Right renal cortex interstitium (tissue), 3 donors: ENCODE measurements at regions not wholly inside any gene's neighbourhood (a gene's known extent, or its start where the extent isn't known, plus 50 kb on each side); places are given as distances from the start of the nearest gene placed in this dataset.
"Not testable (repeated sequence)": the region's sequence is repeated elsewhere in the genome, so short reads cannot be mapped to it uniquely, and the experiment has no call there.

ENCODE experiments used
- DNase-seq, 3 donors: peaks; one replicate each; pipeline ENCODE4 v3.0.0-alpha.2; 2013; ENCODE audit warnings: low read depth in 3 of 3, low spot score in 2 of 3

DNA sequence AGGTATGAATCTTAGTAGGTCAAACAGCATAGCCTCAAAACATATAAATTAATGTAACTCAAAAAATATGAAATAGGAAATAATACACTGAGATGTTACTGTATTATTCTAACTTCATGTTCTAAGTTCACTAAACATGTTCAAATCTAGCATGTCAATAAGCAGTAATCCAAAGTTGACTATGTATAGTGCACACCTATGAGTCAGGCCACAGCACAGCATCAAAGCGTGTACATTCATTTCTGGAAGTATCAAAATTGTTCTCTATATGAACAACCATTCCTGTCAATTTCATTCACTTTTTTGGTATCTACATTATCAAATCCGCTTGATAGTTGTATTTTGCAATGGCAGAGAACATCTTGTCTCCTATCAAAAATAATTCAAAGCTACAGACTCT lies 418.9 kb upstream of the POM121L12 start:
- no peak for DNase-seq

DNA sequence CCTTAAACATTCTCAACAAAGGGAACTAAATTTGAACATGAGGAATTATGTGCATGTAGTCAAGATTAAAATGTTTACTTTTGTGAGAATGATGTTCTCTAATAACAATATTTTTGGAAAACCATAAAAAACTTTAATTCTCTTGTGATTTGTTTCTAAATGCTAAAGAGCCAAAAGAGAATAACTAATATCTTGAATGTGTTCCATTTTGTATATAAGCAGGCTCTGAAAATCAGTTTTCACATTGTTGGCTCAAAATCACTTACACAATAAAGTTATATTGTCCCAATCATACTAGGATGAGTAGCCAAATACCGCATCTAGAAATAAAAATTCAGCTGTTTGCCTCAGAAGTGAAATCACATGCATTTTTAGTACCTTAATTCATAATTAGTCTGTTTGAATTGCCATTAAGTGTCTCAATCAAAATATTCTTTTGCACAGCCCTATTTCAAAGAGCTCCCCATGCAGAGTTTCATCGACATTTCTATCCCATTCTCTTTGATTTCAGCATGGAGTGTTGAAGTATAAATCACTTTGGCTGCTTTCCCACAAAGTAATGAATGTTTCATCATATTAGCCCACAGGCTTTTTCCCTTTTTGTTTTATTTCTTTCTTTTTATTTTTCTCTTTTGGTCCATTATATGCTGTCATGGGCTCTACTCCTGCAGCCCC lies 420.3 kb upstream of the POM121L12 start:
- DNase-seq = no peak

DNA sequence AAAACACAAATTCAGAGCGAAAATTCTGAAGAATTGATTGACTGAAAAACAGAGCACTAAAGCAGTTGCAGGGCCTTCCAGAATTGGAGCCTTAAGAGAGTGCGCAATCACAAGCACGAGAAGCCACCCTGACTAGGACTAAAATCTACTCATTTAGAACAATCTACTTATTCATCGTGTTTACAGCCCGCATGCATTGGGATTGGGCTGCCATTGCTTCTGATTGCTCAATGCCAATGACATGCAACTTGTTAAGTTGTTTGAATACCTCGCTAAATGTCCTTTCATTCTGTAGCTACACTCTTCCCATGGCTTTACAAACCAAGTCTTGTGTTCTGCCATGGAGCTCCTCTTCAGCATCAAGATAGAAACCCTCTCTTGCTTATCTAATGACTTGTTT lies 425.9 kb upstream of the POM121L12 start:
- no peak for DNase-seq

DNA sequence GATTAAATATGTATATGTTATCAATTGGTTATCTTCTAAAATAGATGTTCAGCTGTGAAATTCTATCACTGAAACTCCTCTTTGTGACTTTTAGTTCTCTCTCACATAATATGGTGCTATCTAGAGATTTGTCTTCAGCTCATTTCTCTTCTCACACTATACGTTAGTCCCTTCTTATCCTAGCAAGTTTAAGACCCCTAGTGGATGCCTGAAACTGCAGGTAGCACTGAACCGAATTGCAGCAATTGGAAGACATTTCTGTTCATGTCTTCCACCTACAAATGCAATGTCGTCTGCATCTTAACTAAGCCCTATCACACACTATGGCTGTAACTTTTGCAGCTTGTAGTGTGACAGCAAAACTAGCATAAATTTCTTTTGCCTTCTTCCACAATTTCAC lies 442.7 kb upstream of the POM121L12 start:
- no peak for DNase-seq

DNA sequence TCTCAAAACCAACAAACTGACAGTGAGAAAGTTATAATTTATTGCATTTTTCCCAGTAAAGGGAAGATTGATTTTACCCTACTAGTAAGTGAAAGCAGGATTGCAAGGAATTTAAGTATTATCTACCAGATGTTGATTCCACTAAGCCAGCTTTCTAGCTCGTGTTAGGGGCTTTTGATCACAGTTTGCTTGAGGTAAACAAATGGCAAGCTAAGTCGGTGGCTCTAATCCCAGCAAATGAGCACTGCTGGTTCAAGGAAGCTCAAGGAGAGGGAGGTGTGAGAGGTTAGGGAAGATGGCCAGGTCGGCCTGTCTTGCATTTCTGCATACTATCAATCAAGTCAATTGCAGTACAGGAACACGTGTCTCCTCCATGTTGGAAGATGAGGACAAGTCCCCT lies 448.7 kb upstream of the POM121L12 start:
- no peak for DNase-seq

DNA sequence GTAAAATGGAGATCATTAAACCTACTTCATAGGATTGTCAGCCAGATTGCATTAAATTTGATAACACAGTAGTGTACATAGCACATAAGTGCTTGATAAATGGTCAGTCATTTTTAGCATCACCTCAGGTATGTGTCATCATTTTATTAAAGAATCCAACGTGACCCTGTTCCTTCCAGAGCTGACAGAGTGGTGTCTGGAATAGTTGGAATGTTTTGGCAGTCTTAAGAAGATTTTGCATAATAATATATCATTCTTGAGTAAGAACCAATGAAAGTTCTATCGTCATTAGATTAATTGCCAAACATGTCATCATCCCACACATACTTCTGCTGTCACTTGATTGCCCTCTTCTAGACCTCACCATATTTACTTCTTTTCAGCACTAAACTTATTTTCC lies 451.4 kb upstream of the POM121L12 start:
- DNase-seq = no peak

DNA sequence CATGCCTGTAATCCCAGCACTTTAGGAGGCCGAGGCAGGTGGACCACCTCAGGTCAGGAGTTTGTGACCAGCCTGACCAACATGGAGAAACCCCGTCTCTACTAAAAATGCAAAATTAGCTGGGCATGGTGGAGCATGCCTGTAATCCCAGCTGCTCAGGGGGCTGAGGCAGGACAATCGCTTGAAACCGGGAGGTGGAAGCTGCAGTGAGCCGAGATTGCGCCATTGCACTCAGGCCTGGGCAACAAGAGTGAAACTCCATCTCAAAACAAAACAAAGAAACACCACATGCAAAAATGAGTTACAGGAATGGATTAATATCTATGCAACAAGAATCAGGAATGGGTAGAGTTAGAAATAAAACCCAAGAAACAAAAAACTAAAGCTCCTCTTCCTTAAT lies 462.3 kb upstream of the POM121L12 start:
- DNase-seq = not testable (repeated sequence)

DNA sequence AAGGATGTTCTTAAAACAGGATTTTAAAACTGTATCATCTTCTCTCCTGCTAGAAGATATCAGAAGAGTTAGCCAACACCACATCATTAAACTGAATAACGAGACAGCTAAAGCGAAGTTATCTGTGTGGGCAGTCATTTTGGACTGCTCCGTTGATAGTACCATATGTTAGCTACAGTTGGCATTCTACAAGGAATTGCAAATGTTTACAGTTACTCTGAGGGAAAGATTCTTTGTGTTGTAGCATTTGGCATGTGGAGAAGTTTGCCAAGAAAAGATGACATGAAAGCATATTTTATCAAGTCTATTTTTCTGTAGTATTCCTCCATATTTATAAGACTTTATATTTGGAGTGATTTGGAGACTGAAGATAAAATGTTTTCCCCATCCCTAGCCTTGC lies 464.4 kb upstream of the POM121L12 start:
- no peak for DNase-seq

DNA sequence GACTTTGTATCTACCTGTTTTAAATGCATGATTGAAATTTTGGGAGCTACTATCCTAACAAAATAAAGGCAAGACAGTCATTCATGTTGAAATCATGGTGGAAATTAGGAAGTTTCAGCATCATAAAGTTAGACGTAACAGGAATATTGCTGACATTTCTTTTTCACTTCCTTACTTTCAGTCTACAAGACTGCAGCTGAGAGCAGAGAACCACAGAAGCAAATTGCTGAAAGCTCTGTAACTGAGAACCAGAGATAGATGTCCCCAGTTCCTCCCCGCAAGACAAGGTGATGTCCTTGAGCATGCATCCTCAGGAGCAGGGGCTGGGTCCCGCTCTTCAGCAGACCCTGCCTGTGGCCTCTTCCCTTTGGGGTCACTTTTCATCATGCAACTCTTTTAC lies 466.3 kb upstream of the POM121L12 start:
- no peak for DNase-seq

DNA sequence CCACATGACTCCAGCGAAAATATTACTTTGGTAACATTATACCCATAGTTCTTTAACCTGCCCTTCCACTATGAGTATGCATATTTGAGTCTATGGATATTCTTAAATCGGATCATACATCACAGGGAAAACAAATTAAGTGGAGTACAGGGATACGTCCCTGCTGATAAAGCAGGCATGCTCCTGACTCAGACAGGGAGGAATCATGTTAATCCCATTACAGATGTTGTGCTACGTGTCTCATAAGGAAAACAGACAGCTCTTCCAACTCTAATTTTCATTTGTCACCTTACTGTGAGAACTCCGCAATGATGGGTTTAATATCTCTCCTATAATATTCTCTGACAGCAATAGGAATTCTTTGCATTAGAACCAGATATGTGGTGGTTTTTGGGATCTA lies 469.5 kb upstream of the POM121L12 start:
- DNase-seq = no peak

DNA sequence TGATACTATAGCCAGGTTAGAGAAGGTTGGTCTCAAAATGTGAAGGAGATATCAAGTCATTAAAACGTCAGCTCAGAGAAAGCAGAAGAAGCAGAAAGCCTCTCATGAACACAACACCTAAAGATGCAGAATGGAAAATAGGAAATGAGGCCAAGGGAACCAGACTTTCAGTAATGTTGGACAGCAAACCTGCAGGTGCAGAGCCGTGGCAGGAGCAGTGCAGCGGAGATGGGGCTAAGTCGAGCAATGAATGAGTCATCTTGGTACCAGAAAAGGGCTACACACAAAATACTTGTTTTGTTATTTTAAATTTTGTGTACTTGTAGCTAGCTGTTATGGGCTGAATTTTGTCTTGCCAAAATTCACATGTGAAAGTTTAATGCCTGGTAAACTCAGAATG lies 479.6 kb upstream of the POM121L12 start:
- no peak for DNase-seq

DNA sequence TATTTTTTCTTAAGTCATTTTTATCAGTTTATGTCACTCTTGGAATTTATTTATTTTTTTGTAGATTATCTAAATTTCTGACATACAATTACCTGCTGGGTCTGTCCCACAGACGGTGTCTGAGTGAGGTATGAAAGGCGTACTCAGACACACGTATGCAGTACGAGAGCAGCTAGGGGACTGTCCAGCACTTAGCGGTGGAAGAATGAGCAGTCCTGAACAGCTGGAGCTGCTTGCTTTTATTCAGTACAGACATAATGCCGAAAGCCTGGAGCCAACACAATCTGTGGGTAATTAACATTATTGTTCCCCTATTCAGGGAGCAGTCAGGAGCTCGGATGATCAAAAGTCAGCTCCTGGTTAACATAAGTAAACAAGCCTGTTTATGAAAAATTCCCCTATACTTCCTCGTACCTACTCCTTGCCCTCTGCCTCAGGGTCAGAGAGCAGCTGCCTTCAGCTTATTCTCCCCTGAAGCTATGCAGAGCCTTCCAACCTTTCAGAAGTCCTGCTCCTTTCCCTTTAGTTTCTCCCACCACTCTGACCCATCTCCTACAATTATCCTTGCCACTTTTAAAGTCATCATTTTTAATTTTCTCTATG lies 488.0 kb upstream of the POM121L12 start:
- DNase-seq = no peak

DNA sequence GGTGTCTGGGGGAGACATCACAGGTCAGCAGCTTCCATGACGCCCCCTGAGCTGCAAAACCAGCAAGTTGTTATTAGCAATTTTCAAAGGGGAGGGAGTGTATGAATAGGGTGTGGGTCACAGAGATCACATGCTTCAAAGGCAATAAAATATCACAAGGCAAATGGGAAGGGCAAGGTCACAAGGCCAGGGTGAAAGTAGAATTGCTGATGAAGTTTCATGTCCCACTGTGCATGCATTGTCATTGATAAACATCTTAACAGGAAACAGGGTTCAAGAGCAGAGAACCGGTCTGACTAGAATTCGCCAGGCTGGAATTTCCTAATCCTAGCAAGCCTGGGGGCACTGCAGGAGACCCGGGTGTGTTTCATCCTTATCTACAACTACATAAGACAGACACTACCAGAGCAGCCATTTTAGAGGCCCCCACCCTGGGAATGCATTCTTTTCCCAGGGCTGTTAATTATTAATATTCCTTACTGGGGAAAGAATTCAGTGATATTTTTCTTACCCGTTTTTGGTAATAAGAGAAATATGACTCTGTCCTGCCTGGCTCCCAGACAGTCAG lies 494.2 kb upstream of the POM121L12 start:
- not testable (repeated sequence) for DNase-seq

DNA sequence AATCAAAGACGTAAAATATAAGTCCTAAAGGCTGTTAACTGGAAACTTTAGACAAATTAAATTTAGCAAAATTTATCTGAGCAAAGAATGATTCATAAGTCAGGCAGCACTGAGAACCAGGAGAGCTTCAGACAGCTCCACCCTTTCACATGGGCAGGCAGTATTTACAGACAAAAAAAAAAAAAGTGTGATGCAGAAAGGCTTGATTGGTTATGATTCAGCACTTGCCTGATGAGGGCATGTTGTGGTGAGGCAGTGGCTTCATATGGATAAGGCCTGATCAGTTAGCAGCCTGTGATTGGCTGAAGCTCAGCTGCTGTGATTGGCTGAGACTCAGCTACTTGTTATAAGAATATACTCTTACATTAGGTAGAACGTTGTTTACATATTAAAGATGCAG lies 495.4 kb upstream of the POM121L12 start:
- DNase-seq = no peak

DNA sequence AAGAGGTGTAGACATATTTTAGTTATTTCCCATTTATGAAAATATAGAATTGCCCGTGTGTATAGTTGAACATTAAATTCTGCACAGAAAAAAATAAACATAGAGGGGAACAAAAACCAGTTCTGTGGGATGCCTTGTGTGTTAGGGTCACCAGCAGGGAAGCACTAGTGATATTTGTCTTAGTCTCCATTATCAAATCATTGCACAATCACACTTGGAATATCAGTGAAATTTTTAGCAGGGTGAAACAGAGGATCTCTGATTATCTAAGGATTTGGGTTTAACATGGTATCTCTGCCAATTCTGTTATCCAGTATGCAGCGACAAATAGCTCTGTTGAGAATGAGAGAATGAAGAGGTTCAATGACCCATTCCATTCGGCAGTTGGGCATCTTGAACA lies 496.0 kb upstream of the POM121L12 start:
- no peak for DNase-seq

DNA sequence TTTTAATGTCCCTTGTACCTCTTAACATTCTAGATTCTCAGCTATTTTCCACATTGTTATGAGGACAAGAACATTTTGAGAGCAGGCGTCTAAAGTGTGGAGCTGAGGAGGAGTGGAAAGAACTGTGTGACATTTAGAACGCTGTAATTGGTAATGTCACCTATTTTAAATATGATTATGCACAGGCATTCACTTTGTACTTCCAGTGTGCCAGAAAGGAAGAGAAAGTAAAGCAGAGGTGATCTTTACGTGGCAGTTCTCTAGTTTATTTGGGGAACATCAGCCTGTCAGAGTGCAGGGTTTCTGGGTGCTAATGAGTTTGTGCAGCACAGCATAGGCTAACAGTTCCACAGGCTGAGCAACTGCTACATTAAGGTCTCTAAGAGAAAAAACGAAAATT lies 498.4 kb upstream of the POM121L12 start:
- DNase-seq = no peak

DNA sequence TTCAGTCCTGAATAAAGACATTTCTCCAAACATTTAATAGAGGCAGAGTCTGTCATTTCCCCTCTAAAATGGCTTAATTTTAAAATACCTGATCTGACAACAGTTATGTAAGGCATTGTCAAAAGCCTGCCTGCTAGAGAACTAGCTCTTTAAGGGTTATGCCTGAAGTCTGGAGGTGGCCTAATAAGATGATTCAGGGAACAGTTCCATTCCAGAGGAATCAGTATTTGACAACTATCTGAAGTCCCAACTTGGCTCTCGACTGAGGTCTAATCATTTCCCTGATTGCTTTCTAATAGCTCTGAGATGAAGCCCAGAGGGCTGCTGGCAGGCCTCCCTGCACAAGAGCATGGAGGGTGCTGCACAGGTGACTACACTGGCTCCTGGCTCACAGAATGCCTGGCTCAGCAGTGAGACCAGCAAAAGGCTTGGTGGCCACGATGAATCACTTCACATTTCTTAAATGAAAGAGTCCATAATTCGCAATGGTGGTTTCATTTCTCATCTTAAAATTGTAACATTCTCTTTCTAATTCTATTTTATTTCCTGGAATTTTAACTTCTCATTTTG lies 509.6 kb upstream of the POM121L12 start:
- no peak for DNase-seq

DNA sequence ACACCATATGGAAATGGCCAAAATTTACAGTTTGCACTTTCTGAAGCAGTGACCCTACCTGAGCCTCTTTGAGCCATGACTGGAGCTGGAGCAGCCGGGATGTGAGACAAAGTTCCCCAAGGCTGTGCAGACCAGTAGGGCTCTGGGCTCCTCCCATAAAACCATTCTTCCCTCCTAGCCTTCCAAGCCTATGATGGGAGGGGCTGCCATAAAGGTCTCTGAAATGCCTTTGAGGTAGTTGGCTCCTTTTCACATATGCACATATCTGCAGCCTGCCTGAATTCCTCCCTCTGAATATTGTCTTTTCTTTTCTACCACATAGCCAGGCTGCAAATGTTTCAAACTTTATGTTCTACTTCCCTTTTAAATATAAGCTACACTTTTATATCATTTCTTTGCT lies 516.6 kb upstream of the POM121L12 start:
- no peak for DNase-seq

DNA sequence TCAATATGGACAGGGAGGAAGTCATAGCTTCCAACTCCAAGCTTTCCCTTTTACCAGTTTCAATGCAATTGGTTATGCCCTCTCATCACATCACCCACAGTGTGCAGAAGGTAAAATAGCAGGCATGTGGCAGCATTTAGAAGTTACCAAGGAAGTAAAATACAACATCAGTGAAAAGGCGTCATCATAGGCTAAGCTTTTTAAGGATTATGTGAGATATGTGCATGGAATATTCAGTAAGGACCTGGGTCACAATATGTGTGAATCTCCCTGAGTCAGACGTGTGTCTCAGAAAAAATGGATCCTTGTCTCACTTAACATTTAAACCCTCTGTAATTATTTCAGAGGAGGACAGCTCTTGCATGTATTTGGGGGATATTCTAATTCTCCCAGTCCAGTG lies 522.8 kb upstream of the POM121L12 start:
- DNase-seq = no peak

DNA sequence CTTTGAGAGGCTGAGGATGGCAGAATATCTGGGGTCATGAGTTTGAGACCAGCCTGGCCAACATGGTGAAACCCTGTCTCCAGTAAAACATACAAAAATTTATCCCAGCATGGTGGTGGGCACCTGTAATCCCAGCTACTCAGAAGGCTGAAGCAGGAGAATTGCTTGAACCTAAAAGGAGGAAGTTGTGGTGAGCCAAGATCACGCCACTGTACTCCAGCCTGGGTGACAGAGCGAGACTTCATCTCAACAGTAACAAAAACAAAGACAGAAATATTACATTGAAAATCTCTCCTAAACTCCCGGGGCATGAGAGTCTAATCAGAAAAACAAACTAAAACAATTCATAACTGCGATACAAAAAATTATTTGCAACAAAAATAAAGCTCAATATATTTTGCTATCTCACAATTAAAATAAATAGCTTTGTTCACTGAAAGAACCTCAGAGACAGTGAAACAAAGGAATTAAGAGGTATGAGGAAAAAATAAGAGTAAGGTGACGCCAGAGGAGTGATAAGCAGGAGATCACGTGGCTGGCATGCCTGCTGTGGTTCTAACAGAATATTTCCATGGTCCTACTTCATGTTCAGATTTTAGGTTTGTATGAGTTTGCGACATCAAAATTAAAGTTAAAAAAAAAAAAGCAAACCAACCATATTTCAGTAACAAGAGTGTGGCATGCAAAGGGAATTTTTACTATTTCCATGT lies 527.7 kb upstream of the POM121L12 start:
- DNase-seq = no peak

DNA sequence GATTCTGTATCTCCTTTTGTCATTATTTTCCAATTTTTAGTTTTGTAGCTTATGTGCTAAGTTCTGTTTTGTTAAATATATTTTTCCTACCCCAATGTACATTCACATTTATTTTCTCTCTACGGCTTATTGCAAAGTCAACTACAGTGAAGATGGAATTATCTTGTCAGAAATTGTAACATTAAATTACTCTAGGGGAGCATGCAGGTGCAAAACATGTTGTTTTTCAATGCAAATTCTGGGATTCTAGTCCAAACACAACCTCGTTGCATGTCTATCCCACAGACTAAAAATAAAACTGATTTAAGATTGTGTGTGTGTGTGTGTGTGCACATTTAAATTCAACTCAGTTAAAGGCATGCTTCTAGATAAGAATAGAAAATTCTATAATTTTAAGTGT lies 529.1 kb upstream of the POM121L12 start:
- DNase-seq = no peak

DNA sequence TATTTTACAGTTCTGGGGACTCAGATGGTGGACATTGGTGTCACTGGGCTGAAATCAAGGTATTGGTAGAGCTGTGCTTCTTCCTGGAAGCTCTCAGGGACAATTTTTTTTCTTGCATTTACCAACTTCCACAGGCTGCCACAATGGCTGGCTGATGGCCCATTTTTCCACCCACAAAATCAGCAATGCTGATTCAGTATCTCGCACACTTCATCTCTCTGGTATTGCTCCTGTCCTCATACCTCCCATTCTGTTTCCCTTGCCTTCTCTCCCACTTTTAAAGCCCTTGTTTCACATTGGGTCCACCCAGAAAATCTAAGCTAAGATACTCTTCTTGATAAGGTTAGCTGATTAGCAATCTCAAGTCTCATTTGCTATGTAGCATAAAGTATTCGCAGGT lies 530.9 kb upstream of the POM121L12 start:
- no peak for DNase-seq
